GM19239 (cell line): ENCODE measurements at regions not wholly inside any gene's neighbourhood (a gene's known extent, or its start where the extent isn't known, plus 50 kb on each side); places are given as distances from the start of the nearest gene placed in this dataset.

Source experiments
- DNase-seq: peaks from one replicate; pipeline ENCODE4 v3.0.0; 2011; ENCODE audit warnings: low spot score; ENCODE audit not compliant: insufficient read length
- FAIRE-seq: peaks from 2 replicates; lab custom pipeline; 2011; peaks lifted over from hg19 to GRCh38; lab: Jason Lieb, UNC

GRCh38 chr5:96340357-96340756, 92.7 kb downstream of the PCSK1 start:
- FAIRE-seq, result peak; percentile 4

GRCh38 chr5:96339862-96340261, 93.2 kb downstream of the PCSK1 start:
- peak; percentile 61 for FAIRE-seq
- DNase-seq, result no peak

More at GRCh38 chr5:96340357-96340756, 92.7 kb downstream of the PCSK1 start:
- DNase-seq, result no peak

DNA sequence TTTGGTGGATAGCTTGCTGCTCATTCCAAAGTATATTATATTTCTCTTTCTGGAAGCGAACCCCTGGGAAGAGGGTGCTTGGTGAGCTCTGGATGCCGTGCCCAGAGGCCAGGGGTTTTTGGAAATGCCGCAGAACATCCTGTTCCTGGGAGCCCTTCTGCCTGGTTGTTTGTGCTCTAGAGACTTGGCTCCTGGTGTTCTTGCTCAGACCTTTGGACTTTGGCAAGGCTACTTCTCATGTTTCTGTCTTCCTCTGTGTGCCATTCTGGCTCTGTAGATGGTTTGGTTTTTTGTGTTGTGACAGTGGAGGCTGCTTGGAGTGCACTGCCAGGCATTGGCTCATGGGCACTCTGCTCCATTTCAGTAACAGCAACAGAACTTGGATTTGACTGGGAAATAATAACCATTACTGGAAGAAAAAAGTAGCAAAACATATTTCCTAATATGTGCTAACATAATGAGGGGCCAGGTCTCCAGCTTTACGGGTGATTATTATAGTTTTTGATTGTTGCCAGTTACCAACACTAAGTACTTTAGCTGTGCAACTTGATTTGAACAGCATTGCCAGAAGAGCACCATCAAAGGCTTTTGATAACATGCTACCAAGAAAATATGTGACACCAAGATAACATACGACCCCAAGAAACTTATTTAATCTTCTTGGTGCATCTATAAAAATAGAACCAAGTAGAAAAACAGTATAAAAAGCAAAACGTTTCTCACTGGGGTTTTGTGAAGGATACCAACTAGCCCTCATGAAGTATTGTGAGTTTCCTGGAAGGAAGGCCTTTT, 94.2 kb downstream of the PCSK1 start:
- DNase-seq (no peak), FAIRE-seq (no peak)

DNA sequence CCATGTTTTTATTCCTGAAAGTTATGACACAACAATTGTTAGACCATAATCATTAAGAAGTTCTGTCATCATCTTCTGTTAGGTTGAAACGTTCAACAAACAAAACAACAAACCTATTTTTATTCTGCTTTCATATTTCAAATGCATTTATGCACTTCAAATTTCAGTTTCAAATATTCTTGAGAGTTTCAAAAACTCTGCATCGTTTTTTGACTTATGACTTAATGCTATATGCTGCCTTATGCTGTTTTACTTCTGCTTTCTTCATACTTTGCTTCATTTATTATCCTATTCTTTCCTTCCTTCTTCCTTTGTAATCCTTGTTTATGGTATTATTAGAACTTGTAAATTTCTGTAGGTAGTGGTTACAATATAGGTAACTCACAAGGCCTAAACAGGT, 95.0 kb downstream of the PCSK1 start:
- FAIRE-seq (peak; percentile 87), DNase-seq (no peak)

GRCh38 chr5:96337048-96337781, 95.8 kb downstream of the PCSK1 start:
- no peak for DNase-seq
- FAIRE-seq, result no peak

DNA sequence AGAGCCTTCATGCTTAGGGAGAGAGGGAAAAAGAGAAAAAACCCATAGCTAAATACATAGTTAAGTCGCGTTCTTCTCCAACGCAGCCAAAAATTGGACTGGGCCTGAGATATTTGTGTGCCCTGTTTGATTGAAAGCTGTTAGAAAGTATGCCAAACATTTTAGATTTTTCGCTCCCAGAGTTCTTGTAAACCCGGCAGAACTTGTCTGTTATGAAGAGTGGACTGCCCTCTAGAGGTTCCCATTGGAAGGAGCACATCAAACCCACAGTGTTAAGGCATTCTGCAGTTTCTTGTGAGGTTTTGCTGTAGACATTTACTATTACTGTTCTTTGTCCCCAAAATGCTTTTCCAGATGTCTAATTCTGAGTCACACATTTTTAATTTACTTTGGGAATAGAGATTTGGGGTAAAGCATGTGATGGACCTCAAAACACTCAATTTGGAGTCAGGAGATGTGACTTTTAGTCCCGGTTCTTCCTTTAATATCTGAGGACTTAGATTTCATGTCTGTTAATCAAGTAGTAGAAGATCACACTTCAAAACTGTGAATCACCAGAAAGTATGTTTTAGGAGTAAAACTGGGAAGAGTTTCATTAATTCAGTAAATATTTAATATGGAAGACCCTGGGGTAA, 96.6 kb downstream of the PCSK1 start:
- FAIRE-seq (peak; percentile 93), DNase-seq (no peak)

DNA sequence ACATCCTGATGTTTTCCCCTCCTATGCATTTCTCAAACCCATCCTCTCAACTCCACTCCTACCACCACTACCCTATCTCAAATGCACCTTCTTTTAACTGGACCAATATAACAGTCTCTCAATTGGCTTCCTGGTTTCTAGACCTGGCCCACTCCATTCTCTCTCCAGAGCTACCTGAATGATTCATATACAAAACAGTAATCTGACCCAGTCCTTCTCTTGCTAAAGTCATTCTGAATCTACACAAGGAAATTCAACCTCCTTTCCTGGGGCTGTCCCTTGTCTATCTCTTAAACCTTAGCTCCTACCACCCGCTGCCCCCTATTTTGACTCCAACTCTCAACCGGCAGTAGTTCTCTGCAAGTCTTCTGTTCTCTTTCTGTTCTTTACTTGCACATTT, 97.2 kb downstream of the PCSK1 start:
- FAIRE-seq (no peak), DNase-seq (no peak)

DNA sequence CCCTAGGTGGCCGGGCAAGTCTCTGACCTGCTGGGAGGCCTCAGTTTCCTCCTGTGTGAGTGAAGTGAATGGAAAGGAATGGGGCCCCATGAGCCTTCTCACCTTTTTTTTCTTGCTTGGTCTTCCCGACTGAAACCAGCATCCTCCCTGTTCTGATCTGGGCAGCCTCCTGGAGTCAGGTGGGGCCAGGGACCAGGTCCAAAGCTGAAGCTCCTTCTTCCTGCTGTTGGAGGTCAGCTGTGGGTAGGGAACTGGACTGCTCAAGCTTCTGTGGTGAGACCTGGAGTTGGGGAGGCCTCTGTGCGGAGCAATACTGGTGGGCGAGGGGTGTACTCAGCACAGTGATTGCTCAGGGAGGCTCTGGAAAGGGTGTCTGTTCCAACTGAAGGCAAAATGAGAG, 99.7 kb downstream of the PCSK1 start:
- no peak for FAIRE-seq
- DNase-seq, result no peak

DNA sequence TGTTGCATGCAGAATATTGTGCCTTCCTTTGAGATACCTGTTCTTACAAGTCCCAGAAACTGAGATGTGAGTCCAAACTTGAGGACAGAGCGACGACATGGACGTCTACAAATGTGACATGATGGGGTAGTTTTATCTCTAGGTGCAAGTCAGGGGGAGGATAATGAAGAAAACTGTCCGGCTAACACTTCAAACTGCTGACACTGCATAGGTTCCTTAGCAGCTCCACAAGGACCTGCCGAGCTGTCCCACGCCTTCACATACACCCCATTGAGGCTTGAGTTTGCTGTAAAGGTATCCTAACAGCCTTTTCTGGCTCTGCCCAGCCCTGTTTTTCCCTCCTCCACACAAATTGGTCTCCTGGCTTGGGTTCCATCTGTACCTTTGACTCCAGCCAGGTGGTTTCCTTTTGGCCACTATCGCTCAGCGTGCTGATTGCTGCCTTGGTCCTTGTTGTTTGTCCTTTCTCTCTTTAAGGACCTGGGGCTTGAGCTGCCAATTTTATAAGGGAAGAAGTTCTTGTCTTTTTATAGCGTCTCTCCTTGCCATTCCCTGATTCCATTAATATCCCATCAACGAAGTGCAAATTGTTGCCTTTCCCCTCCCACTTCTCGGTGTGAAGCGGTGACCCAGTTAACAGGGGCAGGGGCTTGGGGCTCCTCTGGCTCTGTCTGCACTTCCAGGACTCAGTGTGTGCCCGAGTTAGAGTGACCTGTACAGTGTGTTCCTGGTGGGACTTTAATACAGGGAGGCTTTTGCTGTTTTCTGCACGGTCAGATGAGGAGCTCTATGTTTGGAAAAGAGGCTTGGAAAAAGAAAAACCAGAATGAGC, 100.3 kb downstream of the PCSK1 start:
- FAIRE-seq, result no peak
- DNase-seq, result no peak

DNA sequence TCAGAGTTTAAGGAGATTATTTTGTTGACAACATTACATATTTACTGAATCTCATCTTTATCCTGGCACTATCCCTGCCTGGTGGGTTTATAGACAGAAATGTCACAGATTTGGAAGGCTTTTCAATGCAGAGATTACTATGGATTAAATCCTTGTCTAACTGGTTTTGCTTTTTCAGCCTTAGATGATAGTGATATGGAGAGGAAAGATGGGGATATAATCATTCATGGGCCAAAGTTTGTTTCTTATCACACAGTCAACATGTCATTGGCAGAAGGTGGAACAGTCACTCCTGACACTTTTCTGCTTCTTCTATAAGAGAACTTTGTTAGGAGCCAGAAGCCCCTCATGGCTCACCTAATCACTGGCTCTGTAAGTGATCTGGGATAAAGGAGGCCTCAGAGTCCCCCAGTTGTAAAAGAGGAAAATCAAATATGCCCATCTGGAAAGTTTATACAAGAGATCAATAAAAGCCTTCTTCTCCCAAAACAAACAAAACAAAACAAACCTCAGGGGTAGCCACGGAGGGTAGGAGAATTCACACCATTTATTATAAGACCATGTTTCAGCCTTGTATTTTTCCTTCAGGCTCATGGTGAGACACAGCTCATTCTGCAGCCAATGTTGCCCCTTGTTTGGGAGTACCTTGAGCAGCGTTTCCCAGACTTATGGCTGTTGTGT, 101.2 kb downstream of the PCSK1 start:
- no peak for DNase-seq
- FAIRE-seq, result no peak

GRCh38 chr5:96331210-96331609, 101.8 kb downstream of the PCSK1 start:
- no peak for DNase-seq
- no peak for FAIRE-seq

- FAIRE-seq, result no peak
- DNase-seq, result no peak
Observed at GRCh38 chr5:96330530-96331140, 102.4 kb downstream of the PCSK1 start.

DNA sequence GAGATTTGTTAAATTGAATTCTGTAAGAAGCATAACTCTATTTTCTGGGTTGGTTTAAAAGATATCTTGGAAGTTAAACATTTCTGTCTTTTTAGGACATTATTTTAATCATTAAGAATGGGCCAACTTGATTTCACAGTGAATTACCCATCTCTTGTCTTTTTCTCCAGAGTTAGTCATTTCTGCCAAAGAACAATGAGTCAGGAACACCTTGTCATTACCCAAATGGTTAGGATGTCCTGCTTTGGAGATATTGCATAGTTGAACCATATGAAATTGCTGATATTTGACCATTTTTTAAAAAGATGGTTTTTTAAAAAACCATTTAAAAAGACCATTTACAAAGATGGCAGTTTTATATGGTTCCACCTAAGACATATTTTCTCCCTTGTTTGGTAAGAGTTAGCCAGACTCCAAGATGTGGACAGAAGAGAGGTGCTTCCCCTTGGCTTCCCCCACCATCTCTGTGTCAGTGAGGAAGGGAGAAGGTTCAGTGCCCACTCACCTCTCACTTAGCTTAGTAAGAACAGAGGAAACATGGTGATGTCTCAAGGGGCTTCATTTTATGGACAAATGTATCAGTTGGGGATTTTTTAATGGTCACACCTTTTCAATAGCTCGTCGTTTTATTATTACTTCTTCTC, 103.0 kb downstream of the PCSK1 start:
- FAIRE-seq, result no peak
- no peak for DNase-seq

DNA sequence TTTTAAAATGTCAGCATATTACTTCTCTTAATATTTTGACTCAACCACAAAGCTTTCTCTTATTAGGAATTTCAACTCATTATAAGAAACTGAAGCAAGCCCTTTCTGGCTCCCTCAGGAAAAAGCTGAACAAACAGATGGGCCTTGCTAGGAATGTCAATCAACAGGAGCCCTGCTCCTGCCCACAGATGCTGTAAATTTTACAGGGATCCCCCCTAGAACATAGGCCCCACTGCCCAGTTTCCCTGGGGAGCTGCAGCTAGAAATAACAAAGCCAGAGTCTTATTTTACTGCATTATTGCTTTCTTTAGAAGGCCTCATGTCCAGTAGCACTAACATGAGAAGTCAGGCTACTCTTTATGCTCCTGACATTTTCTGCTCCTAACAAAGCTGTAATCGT, 103.8 kb downstream of the PCSK1 start:
- FAIRE-seq (no peak), DNase-seq (no peak)

DNA sequence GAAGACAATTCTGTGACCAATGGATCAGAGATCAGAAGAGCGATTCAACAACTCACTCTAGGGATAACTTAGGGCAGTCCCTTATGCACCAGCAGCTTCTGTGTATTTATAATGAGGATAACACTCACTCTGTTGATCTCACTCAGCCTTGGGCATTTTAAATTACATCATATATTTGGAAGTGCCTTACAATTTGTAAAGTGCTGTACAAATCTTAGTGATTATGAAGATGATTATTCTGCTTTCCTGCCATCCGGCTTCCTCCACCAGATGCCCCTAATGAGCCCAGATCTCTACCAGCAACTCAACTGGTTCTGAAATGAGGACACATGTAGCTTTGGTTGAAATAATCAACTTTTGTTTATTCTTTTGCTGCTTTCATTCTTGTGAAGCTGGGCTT, 105.3 kb downstream of the PCSK1 start:
- DNase-seq, result no peak
- FAIRE-seq, result no peak

DNA sequence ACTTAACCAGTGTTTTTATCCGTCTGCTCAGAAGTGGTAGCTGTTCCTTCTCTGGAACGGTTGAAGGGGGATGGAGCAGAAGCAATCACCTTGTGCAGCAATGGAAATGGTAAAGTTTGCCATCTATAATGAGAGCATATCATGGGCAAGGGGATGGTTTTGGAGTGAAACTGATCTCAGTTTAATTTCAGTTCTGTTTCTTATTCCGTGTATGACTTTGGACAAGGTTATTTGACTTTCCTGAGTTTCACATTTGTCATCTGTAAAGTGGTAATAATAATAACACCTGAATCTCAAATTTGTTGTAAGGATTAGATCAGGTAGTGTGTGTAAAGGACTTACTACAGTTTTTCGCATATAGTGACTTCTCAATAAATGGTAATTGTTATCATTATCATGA, 106.1 kb downstream of the PCSK1 start:
- FAIRE-seq (peak; percentile 56), DNase-seq (no peak)

DNA sequence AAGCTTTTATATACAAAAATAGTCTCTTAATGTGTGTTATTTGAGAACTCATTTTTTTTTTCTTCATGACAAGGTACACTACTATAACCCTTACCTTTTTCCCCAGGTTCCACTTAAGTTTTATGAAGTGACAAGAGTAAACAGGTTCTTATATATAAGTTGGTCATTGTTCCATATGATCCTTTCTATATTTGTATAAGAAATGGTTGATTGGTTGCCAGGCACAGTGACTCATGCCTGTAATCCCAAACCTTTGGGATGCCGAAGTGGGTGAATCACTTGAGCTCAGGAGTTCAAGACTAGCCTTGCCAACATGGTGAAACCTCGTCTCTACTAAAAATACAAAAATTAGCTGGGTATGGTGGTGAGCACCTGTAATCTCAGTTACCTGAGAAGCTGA, 108.3 kb downstream of the PCSK1 start:
- FAIRE-seq (no peak), DNase-seq (no peak)

- FAIRE-seq, result no peak
- DNase-seq, result no peak
Observed at GRCh38 chr5:96322865-96323264, 110.2 kb downstream of the PCSK1 start.

- DNase-seq (no peak), FAIRE-seq (no peak)
Observed at GRCh38 chr5:96322217-96322616, 110.8 kb downstream of the PCSK1 start.
